ENCODE measurements at regions not wholly inside any gene's neighbourhood (a gene's known extent, or its start where the extent isn't known, plus 50 kb on each side); places are given as distances from the start of the nearest gene placed in this dataset.

DNA sequence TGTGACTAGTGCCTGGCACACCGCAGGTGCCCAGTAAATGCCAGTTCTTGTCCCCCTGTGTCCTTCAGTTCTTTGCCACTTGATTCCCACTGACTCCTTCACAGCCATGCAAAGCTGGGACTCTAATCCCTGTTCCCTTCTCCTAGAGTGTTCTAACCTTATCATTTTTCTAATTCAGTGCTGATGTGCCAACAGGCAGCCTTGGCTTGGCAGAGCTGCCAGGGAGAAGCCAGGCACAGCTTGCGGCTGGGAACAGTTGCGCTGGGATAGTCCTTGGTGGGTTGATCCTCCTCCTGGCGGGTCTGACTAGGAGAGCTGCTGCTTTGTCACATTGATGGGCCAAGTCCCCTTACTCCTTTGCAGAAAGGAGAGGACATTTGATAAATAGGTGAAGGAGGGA is 654.2 kb downstream of the HS3ST4 start:
- Mint-ChIP-seq H3K4me3 (ENCODE audit: unreplicated experiment) (no peak overlapping the region), H3K27ac (ENCODE audit: unreplicated experiment) (no peak overlapping the region), H3K27me3 (ENCODE audit: unreplicated experiment) (peaks cover 12% of the 10 kb centered on the region), H3K36me3 (ENCODE audit: low read depth, unreplicated experiment) (peaks cover 4% of the 10 kb centered on the region), H3K4me1 (ENCODE audit: unreplicated experiment) (no peaks in the 10 kb centered on the region), H3K9me3 (ENCODE audit: unreplicated experiment) (peaks cover 7% of the 10 kb centered on the region)
- TF ChIP-seq, protein P1, sequence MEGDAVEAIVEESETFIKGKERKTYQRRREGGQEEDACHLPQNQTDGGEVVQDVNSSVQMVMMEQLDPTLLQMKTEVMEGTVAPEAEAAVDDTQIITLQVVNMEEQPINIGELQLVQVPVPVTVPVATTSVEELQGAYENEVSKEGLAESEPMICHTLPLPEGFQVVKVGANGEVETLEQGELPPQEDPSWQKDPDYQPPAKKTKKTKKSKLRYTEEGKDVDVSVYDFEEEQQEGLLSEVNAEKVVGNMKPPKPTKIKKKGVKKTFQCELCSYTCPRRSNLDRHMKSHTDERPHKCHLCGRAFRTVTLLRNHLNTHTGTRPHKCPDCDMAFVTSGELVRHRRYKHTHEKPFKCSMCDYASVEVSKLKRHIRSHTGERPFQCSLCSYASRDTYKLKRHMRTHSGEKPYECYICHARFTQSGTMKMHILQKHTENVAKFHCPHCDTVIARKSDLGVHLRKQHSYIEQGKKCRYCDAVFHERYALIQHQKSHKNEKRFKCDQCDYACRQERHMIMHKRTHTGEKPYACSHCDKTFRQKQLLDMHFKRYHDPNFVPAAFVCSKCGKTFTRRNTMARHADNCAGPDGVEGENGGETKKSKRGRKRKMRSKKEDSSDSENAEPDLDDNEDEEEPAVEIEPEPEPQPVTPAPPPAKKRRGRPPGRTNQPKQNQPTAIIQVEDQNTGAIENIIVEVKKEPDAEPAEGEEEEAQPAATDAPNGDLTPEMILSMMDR (IDR thresholded peaks at IDR 0.05; ENCODE audit: unreplicated experiment): no peak
- DNase-seq (ENCODE audit: low spot score): no peak

DNA sequence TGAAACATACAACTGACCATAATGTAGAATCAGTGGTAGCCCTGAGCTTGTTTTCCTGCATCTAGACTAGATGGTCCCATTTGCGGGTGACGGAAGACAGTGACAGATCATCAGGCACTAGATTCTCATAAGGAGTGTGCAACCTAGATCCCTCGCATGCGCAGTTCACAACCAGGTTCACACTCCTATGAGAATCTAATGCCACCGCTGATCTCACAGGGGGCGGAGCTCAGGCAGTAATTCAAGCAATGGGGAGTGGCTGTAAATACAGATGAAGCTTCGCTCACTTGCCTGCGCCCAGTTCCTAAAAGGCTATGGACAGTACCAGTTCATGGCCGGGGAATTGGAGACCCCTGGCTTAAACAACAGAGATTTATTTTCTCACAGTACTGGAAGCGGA is 656.3 kb downstream of the HS3ST4 start:
- Mint-ChIP-seq H3K27ac (ENCODE audit: unreplicated experiment) (no peak overlapping the region), H3K4me3 (ENCODE audit: unreplicated experiment) (no peak overlapping the region), H3K9me3 (ENCODE audit: unreplicated experiment) (peaks cover under 1% of the 10 kb centered on the region), H3K36me3 (ENCODE audit: low read depth, unreplicated experiment) (peaks cover 4% of the 10 kb centered on the region), H3K27me3 (ENCODE audit: unreplicated experiment) (peaks cover 15% of the 10 kb centered on the region), H3K4me1 (ENCODE audit: unreplicated experiment) (no peaks in the 10 kb centered on the region)
- TF ChIP-seq, protein P1 (IDR thresholded peaks at IDR 0.05; ENCODE audit: unreplicated experiment): no peak
- no peak for DNase-seq (ENCODE audit: low spot score)

DNA sequence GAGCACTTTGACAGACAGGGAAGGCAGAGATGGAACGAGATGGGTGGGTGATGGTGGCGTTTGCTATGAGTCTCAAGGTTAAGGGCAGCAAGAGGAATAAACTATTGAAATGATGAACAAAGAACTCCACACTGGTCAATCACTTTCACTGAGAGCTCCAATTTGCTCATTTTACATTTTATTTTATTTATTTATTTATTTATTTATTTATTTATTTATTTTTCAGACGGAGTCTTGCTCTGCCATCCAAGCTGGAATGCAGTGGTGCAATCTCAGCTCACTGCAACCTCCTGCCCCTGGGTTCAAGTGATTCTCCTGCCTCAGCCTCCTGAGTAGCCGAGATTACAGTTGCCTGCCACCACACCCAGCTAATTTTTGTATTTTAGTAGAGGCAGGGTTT is 669.1 kb downstream of the HS3ST4 start:
- TF ChIP-seq, protein P1 (IDR thresholded peaks at IDR 0.05; ENCODE audit: unreplicated experiment): no peak
- Mint-ChIP-seq H3K9me3 (ENCODE audit: unreplicated experiment) (peaks cover 1% of the 10 kb centered on the region), H3K27ac (ENCODE audit: unreplicated experiment) (no peak overlapping the region), H3K36me3 (ENCODE audit: low read depth, unreplicated experiment) (no peaks in the 10 kb centered on the region), H3K27me3 (ENCODE audit: unreplicated experiment) (peaks cover 2% of the 10 kb centered on the region), H3K4me1 (ENCODE audit: unreplicated experiment) (no peaks in the 10 kb centered on the region), H3K4me3 (ENCODE audit: unreplicated experiment) (no peak overlapping the region)
- DNase-seq (ENCODE audit: low spot score): no peak

DNA sequence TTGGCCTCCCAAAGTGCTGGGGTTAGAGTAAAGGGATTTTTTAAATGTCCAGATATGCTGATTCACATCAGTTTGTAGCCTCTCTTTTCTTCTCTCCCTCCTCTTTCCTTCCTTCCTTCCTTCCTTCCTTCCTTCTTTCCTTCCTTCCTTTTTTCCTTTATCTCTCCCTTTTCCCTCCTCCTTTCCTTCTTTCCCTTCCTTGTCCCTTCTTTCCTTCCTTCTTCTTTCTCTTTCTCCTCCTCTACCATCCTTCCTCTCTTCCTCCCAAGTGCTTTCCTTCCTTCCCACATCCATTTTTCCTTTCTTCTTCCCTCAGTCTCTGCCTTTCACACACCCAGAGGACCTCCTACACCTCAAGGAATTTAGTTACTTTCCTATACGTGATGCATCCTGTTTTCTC is 671.8 kb downstream of the HS3ST4 start:
- TF ChIP-seq, protein P1 (IDR thresholded peaks at IDR 0.05; ENCODE audit: unreplicated experiment): no peak
- no peaks in the 10 kb centered on the region for H3K4me1 Mint-ChIP-seq (ENCODE audit: unreplicated experiment)
- H3K4me3 Mint-ChIP-seq (ENCODE audit: unreplicated experiment): no peak overlapping the region
- H3K27me3 Mint-ChIP-seq (ENCODE audit: unreplicated experiment): peaks cover 2% of the 10 kb centered on the region
- DNase-seq (ENCODE audit: low spot score): no peak
- H3K36me3 Mint-ChIP-seq (ENCODE audit: low read depth, unreplicated experiment): no peaks in the 10 kb centered on the region
- H3K9me3 Mint-ChIP-seq (ENCODE audit: unreplicated experiment): peaks cover 10% of the 10 kb centered on the region
- H3K27ac Mint-ChIP-seq (ENCODE audit: unreplicated experiment): no peak overlapping the region

DNA sequence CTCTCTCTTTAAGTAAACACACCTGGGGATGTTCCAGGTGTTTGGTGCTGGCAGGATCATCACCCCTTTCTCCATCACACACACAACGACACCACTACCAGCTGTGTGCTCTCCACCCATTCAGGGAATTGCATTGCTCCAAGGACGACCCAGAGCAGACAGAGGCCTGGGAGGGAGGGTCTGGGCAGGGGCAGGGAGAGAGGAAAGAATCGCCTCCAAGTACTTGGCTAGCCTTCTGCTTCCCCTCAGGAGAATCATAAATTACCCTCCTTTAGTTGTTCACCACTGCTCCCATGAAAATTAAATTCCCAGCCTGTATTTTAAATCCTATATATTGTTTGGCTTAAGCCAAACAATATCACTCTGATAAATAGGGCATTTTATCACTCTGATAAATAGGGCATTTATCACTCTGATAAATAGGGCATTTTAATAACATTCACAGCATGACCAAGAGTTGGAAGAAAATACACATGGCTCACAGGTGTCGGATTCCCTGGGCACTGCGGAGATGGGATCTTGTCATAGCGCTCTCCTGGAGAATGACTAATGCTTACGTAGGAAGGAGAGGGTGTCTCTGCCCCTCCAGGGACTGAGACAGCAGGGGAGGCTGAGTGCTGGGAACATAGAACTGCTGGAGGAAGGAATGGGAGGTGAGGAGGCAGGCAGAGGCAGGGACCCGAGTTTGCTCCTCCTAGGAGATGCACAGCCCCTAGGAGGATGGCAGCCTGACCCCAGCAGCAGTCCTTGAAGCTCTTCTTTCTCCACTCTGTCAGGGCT is 673.6 kb downstream of the HS3ST4 start:
- no peak for DNase-seq (ENCODE audit: low spot score)
- Mint-ChIP-seq H3K4me3 (ENCODE audit: unreplicated experiment) (no peak overlapping the region), H3K27ac (ENCODE audit: unreplicated experiment) (no peak overlapping the region)

More for the DNA sequence above, 673.6 kb downstream of the HS3ST4 start:
- peaks cover 2% of the 10 kb centered on the region for H3K27me3 Mint-ChIP-seq (ENCODE audit: unreplicated experiment)
- no peaks in the 10 kb centered on the region for H3K36me3 Mint-ChIP-seq (ENCODE audit: low read depth, unreplicated experiment)
- H3K9me3 Mint-ChIP-seq (ENCODE audit: unreplicated experiment): peaks cover 10% of the 10 kb centered on the region
- TF ChIP-seq, protein P1 (IDR thresholded peaks at IDR 0.05; ENCODE audit: unreplicated experiment): no peak
- no peaks in the 10 kb centered on the region for H3K4me1 Mint-ChIP-seq (ENCODE audit: unreplicated experiment)

Measured in endothelial cell (in vitro differentiated cells).